GM12878 (cell line): ENCODE measurements at regions not wholly inside any gene's neighbourhood (a gene's known extent, or its start where the extent isn't known, plus 50 kb on each side); places are given as distances from the start of the nearest gene placed in this dataset.

Experiments used
- ATAC-seq: fragments of 200-7000 bp; cut with Tn5 transposase; 3 replicates; pipeline ENCODE4 v1.9.1; 2020; ENCODE audit warnings: mild to moderate bottlenecking, moderate library complexity
- BruUV-seq: library from RNA; stranded (reverse); fragments of 400-500 nt; replicated peaks from 2 replicates; lab custom pipeline; 2021; lab: Mats Ljungman, UMichigan
- CTCF ChIA-PET: fragments of 300-600 bp; sonication (Branson Sonifier 250); formaldehyde crosslinking; extraction: SDS; loops from one replicate; lab custom pipeline; 2021; ENCODE audit warnings: inconsistent platforms; lab: Yijun Ruan, JAX
- POLR2A ChIA-PET: fragments of 350-600 bp; formaldehyde crosslinking; extraction: SDS; loops from one replicate; lab custom pipeline; 2021; ENCODE audit warnings: inconsistent platforms; lab: Charles Lee
- RAD21 ChIA-PET: fragments of 300-600 bp; sonication (Branson Sonifier 250); formaldehyde crosslinking; loops from one replicate; lab custom pipeline; 2023; ENCODE audit warnings: antibody characterized with exemption; ENCODE audit not compliant: unreplicated experiment; lab: Charles Lee
- SMC1A ChIA-PET: fragments of 300-600 bp; sonication (Branson Sonifier 250); formaldehyde crosslinking; loops from one replicate; lab custom pipeline; 2023; ENCODE audit not compliant: unreplicated experiment, uncharacterized antibody; lab: Charles Lee
- DNase-seq: peaks from one replicate; pipeline ENCODE4 v3.0.0-alpha.2; 2011; ENCODE audit warnings: low read depth, low spot score
- FAIRE-seq: peaks from 3 replicates; lab custom pipeline; 2011; peaks lifted over from hg19 to GRCh38; lab: Jason Lieb, UNC
- H2AFZ ChIP-seq: 2 replicates; pipeline ENCODE4 v1.6.0; 2011; ENCODE audit warnings: low read depth, low read length, control low read depth; ENCODE audit not compliant: control insufficient read depth
- H3K27ac ChIP-seq: 2 replicates; pipeline ENCODE4 v1.5.1; 2011; ENCODE audit warnings: control low read depth; ENCODE audit not compliant: control insufficient read depth, insufficient read depth
- H3K27me3 ChIP-seq, 2 experiments: replicated peaks in 1 of 2; 2 replicates each; pipeline versions ENCODE4 v1.6.0 to v1.6.1; 2011; ENCODE audit warnings: low read length in 1 of 2; ENCODE audit not compliant: control insufficient read depth in 2 of 2, insufficient read depth in 2 of 2
- H3K36me3 ChIP-seq, 2 experiments: 2 replicates each; pipeline ENCODE4 v1.5.1; 2011; ENCODE audit warnings: low read length in 1 of 2; ENCODE audit not compliant: control insufficient read depth in 2 of 2, insufficient read depth in 2 of 2
- H3K4me1 ChIP-seq: 2 replicates; pipeline ENCODE4 v1.6.1; 2011; ENCODE audit warnings: mild to moderate bottlenecking, low read length, moderate library complexity, mixed read lengths; ENCODE audit not compliant: control insufficient read depth, insufficient read depth
- H3K4me2 ChIP-seq: 2 replicates; pipeline ENCODE4 v1.6.0; 2011; ENCODE audit warnings: control low read depth; ENCODE audit not compliant: control insufficient read depth, insufficient read depth
- H3K4me3 ChIP-seq: fragments of 200-600 bp; sonication (generic); 2 replicates; pipeline ENCODE4 v1.5.1; 2016
- H3K79me2 ChIP-seq: 2 replicates; pipeline ENCODE4 v1.6.0; 2011; ENCODE audit warnings: low read length; ENCODE audit not compliant: control insufficient read depth, insufficient read depth
- H3K9ac ChIP-seq: 2 replicates; pipeline ENCODE4 v1.8.0; 2011; ENCODE audit warnings: low read length, control low read depth, mixed read lengths; ENCODE audit not compliant: control insufficient read depth, insufficient read depth
- H3K9me3 ChIP-seq: replicated peaks from 3 replicates; pipeline ENCODE4 v1.5.1; 2011; ENCODE audit warnings: mild to moderate bottlenecking, low read length; ENCODE audit not compliant: control insufficient read depth, insufficient read depth
- H4K20me1 ChIP-seq: 2 replicates; pipeline ENCODE4 v1.6.0; 2011; ENCODE audit not compliant: control insufficient read depth, insufficient read depth
- CTCF ChIP-seq, 3 experiments: IDR thresholded peaks in 2 of 3; conservative IDR thresholded peaks in 1 of 3; 2 replicates each; pipeline ENCODE4 v1.5.1; 2011; ENCODE audit warnings: low read depth in 3 of 3, low read length in 3 of 3, mild to moderate bottlenecking in 3 of 3, control low read depth in 2 of 3, moderate library complexity in 2 of 3, inconsistent platforms in 1 of 3, mixed read lengths in 1 of 3; ENCODE audit not compliant: control insufficient read depth in 2 of 3, insufficient read depth in 1 of 3; ENCODE audit errors: extremely low read depth in 1 of 3
- JUND ChIP-seq: IDR thresholded peaks from 2 replicates; pipeline ENCODE4 v1.6.1; 2012; ENCODE audit warnings: low read depth, mild to moderate bottlenecking, low read length, improper control_type of control experiment, moderate library complexity
- NFYB ChIP-seq: IDR thresholded peaks from 2 replicates; pipeline ENCODE4 v1.6.1; 2011; ENCODE audit warnings: low read depth, mild to moderate bottlenecking, low read length, improper control_type of control experiment, moderate library complexity; ENCODE audit not compliant: insufficient read depth
- NRF1 ChIP-seq: conservative IDR thresholded peaks from 2 replicates; pipeline ENCODE4 v1.6.1; 2011; ENCODE audit warnings: mild to moderate bottlenecking, low read depth, low read length, improper control_type of control experiment
- POLR2A ChIP-seq: IDR thresholded peaks from 2 replicates; pipeline ENCODE4 v1.6.1; 2011; ENCODE audit warnings: low read depth, mild to moderate bottlenecking, low read length
- POLR2AphosphoS2 ChIP-seq: IDR thresholded peaks from 2 replicates; pipeline ENCODE4 v1.6.1; 2011; ENCODE audit warnings: low read depth, mild to moderate bottlenecking, low read length, improper control_type of control experiment, moderate library complexity
- SMC3 ChIP-seq: IDR thresholded peaks from 2 replicates; pipeline ENCODE4 v1.6.1; 2011; ENCODE audit warnings: low read length, improper control_type of control experiment, borderline replicate concordance
- USF2 ChIP-seq: IDR thresholded peaks from 2 replicates; pipeline ENCODE4 v1.6.1; 2011; ENCODE audit warnings: low read depth, low read length, improper control_type of control experiment, borderline replicate concordance
- ZBTB40 ChIP-seq: fragments of 450-650 bp; IDR thresholded peaks from 2 replicates; pipeline ENCODE4 v1.6.1; 2016; ENCODE audit warnings: mild to moderate bottlenecking, moderate library complexity, borderline replicate concordance
- WGBS: methylation state at CpG from one replicate; pipeline ENCODE4 v1.1.6; 2016; ENCODE audit warnings: low lambda C conversion rate; ENCODE audit not compliant: insufficient replicate concordance, insufficient coverage; ENCODE audit errors: missing lambda C conversion rate; 5-methylcytosine and 5-hydroxymethylcytosine counted together
- in situ Hi-C: fragments of 300-500 bp; cut with MboI; formaldehyde crosslinking; loops from 9 replicates; pipeline ENCODE4 v1.14.3; 2018; ENCODE audit warnings: mixed read lengths
- intact Hi-C: fragments of 100-400 bp; cut with micrococcal nuclease; formaldehyde crosslinking; loops from one replicate; pipeline ENCODE4 v1.14.2; 2022; ENCODE audit not compliant: unreplicated experiment

GRCh38 chr1:170415710-170416372 lies 116.1 kb upstream of the GORAB start:
- Histone ChIP-seq H3K4me2 (no peak overlapping the region), H2AFZ (no peak overlapping the region), H3K27me3 (no peaks in the 10 kb centered on the region), H3K79me2 (no peaks in the 10 kb centered on the region), H3K36me3 (no peaks in the 10 kb centered on the region), H3K27ac (no peak overlapping the region), H3K4me1 (no peaks in the 10 kb centered on the region), H3K4me3 (no peak overlapping the region), H3K9me3 (no peaks in the 10 kb centered on the region), H3K9ac (no peak overlapping the region), H4K20me1 (no peaks in the 10 kb centered on the region)
- in situ Hi-C loops: no loop called here
- ATAC-seq (no peak), FAIRE-seq (no peak), DNase-seq (no peak)
- BruUV-seq: no TSS peak
- ChIA-PET POLR2A (no interaction called here), RAD21 (interaction anchor here (0.6 to 1.0 kb wide), 2 partner anchors 75 to 270 kb away, joined by 3 to 6 read pairs; no protein-coding TSS in a partner anchor), CTCF (interaction anchor here (1.8 kb wide), 1 partner anchor 15 kb away, joined by 3 read pairs; no protein-coding TSS in a partner anchor), SMC1A (interaction anchor here (0.7 to 2.2 kb wide), 4 partner anchors 11 to 23 kb away, joined by 3 to 12 read pairs (median 3); no protein-coding TSS in a partner anchor)
- WGBS: 5% methylated on average over 4 of the region's 4 CpGs
- TF ChIP-seq NFYB: no peak
- no peak for TF ChIP-seq SMC3
- no peak for TF ChIP-seq USF2
- no peak for TF ChIP-seq POLR2AphosphoS2
- intact Hi-C loops: no loop called here

- DNase-seq (no peak), ATAC-seq (no peak), FAIRE-seq (no peak)
- WGBS: 0% methylated on average over 1 of the region's 1 CpG
- no peak overlapping the region for H3K9ac ChIP-seq
- H2AFZ ChIP-seq: no peak overlapping the region
- H3K4me2 ChIP-seq: no peak overlapping the region
- in situ Hi-C loops (no loop called here), intact Hi-C loops (no loop called here)
- RAD21 ChIA-PET: no interaction called here
- no peaks in the 10 kb centered on the region for H3K4me1 ChIP-seq
- H3K27me3 ChIP-seq: 0 out of 4 replicates have a peak, but pooled peaks cover 0 to 3% of the 10 kb centered on the region in 2 experiments
- POLR2A ChIA-PET: no interaction called here
- no TSS peak for BruUV-seq
- no peak overlapping the region for H3K27ac ChIP-seq
- H3K4me3 ChIP-seq: no peak overlapping the region
- H4K20me1 ChIP-seq: no peaks in the 10 kb centered on the region
- H3K9me3 ChIP-seq: no peaks in the 10 kb centered on the region
- SMC1A ChIA-PET: interaction anchor here (1.4 kb wide), 1 partner anchor 16 kb away, joined by 4 read pairs; no protein-coding TSS in a partner anchor
- CTCF ChIA-PET: no interaction called here
- no peaks in the 10 kb centered on the region for H3K36me3 ChIP-seq
- H3K79me2 ChIP-seq: no peaks in the 10 kb centered on the region
- TF ChIP-seq JUND: no peak
- no peak for TF ChIP-seq ZBTB40
- TF ChIP-seq POLR2A: no peak
- TF ChIP-seq CTCF (IDR thresholded peaks at IDR 0.05 in 2 of 3, conservative IDR thresholded peaks at IDR 0.05 in 1 of 3; ENCODE audit: control insufficient read depth in 2 of 3, extremely low read depth in 1 of 3, insufficient read depth in 1 of 3, low read depth in 3 of 3, low read length in 3 of 3): no peak
- TF ChIP-seq NRF1: no peak
Observed at GRCh38 chr1:170424346-170424745, 107.6 kb upstream of the GORAB start.
